ENCODE measurements at regions not wholly inside any gene's neighbourhood (a gene's known extent, or its start where the extent isn't known, plus 50 kb on each side); places are given as distances from the start of the nearest gene placed in this dataset.

- TF ChIP-seq CTCF (IDR thresholded peaks at IDR 0.05) (no peak), POLR2A (IDR thresholded peaks at IDR 0.05) (no peak)
These were observed 168.5 kb downstream of the ARRDC3 start for GRCh38 chr5:91214571-91214970.
